Choroid plexus epithelial cell (primary cell): ENCODE measurements at regions not wholly inside any gene's neighbourhood (a gene's known extent, or its start where the extent isn't known, plus 50 kb on each side); places are given as distances from the start of the nearest gene placed in this dataset.

Experiments
- DNase-seq: peaks from one replicate; pipeline ENCODE4 v3.0.0-alpha.2; 2010; ENCODE audit warnings: low read depth
- H3K4me3 ChIP-seq: 2 replicates; pipeline ENCODE4 v1.5.1; 2011; ENCODE audit warnings: low read depth, mild to moderate bottlenecking, control low read depth, low read length, moderate library complexity
- CTCF ChIP-seq: conservative IDR thresholded peaks from 2 replicates; pipeline ENCODE4 v1.5.1; 2011; ENCODE audit warnings: low read depth, mild to moderate bottlenecking, control low read depth, inconsistent platforms, low read length, moderate library complexity

- no peak for DNase-seq
- H3K4me3 ChIP-seq, result no peak overlapping the region
- TF ChIP-seq CTCF, result no peak
Observed at GRCh38 chr12:130216031-130216430, 53.8 kb downstream of the FZD10 start.

GRCh38 chr12:130218682-130219081 is 56.4 kb downstream of the FZD10 start:
- no peak for DNase-seq
- H3K4me3 ChIP-seq, result no peak overlapping the region
- TF ChIP-seq CTCF, result no peak

- TF ChIP-seq CTCF, result no peak
- DNase-seq, result no peak
- H3K4me3 ChIP-seq, result no peak overlapping the region
Observed at GRCh38 chr12:130219929-130220705, 57.9 kb downstream of the FZD10 start.

GRCh38 chr12:130220706-130221100 is 58.4 kb downstream of the FZD10 start:
- no peak overlapping the region for H3K4me3 ChIP-seq
- no peak for DNase-seq
- no peak for TF ChIP-seq CTCF

- no peak overlapping the region for H3K4me3 ChIP-seq
- DNase-seq, result no peak
- no peak for TF ChIP-seq CTCF
Observed at GRCh38 chr12:130222519-130223218, 60.4 kb downstream of the FZD10 start.

GRCh38 chr12:130223767-130224244 is 61.5 kb downstream of the FZD10 start:
- no peak for DNase-seq
- no peak overlapping the region for H3K4me3 ChIP-seq
- no peak for TF ChIP-seq CTCF
